Epithelial cell of proximal tubule (primary cell): ENCODE measurements at regions not wholly inside any gene's neighbourhood (a gene's known extent, or its start where the extent isn't known, plus 50 kb on each side); places are given as distances from the start of the nearest gene placed in this dataset.

Source experiments
- DNase-seq: peaks from one replicate; pipeline ENCODE4 v3.0.0-alpha.2; 2011; ENCODE audit warnings: low read depth
- H3K4me3 ChIP-seq: 2 replicates; pipeline ENCODE4 v1.5.1; 2011; ENCODE audit warnings: low read depth, mild to moderate bottlenecking, low read length
- CTCF ChIP-seq: conservative IDR thresholded peaks from 2 replicates; pipeline ENCODE4 v1.5.1; 2012; ENCODE audit warnings: low read depth, mild to moderate bottlenecking, low read length

- H3K4me3 ChIP-seq, result no peak overlapping the region
- TF ChIP-seq CTCF, result no peak
These were observed 282.9 kb upstream of the MVB12B start for GRCh38 chr9:126043681-126044080.

GRCh38 chr9:126049088-126049487 lies 277.5 kb upstream of the MVB12B start:
- DNase-seq, result no peak
- no peak for TF ChIP-seq CTCF

More at GRCh38 chr9:126043681-126044080, 282.9 kb upstream of the MVB12B start:
- no peak for DNase-seq

GRCh38 chr9:126049896-126050604 lies 276.6 kb upstream of the MVB12B start:
- no peak for TF ChIP-seq CTCF
- H3K4me3 ChIP-seq, result no peak overlapping the region
- no peak for DNase-seq

More at GRCh38 chr9:126049088-126049487, 277.5 kb upstream of the MVB12B start:
- H3K4me3 ChIP-seq, result no peak overlapping the region

- no peak for DNase-seq
- no peak overlapping the region for H3K4me3 ChIP-seq
- TF ChIP-seq CTCF, result no peak
These were observed 276.0 kb upstream of the MVB12B start for GRCh38 chr9:126050605-126050990.

- no peak overlapping the region for H3K4me3 ChIP-seq
- DNase-seq, result no peak
- TF ChIP-seq CTCF, result no peak
These were observed 275.0 kb upstream of the MVB12B start for GRCh38 chr9:126051446-126052130.

- no peak overlapping the region for H3K4me3 ChIP-seq
- no peak for TF ChIP-seq CTCF
- DNase-seq, result no peak
These were observed 273.8 kb upstream of the MVB12B start for GRCh38 chr9:126052791-126053190.
